DOHH2 (cell line): ENCODE measurements at regions not wholly inside any gene's neighbourhood (a gene's known extent, or its start where the extent isn't known, plus 50 kb on each side); places are given as distances from the start of the nearest gene placed in this dataset.

ENCODE experiments used
- EZH2phosphoT487 ChIP-seq: fragments of 200-600 bp; sonication (generic); IDR thresholded peaks from 2 replicates; pipeline ENCODE4 v1.6.1; 2017; ENCODE audit warnings: borderline replicate concordance, mild to moderate bottlenecking, antibody characterized with exemption, low read length, moderate library complexity, mixed read lengths
- TF ChIP-seq, protein P1 (sequence below): fragments of 200-600 bp; sonication (generic); IDR thresholded peaks from one replicate; pipeline ENCODE4 v1.5.1; 2014; ENCODE audit warnings: antibody characterized with exemption, mild to moderate bottlenecking, low read depth, low read length; ENCODE audit not compliant: poor library complexity, severe bottlenecking

DNA sequence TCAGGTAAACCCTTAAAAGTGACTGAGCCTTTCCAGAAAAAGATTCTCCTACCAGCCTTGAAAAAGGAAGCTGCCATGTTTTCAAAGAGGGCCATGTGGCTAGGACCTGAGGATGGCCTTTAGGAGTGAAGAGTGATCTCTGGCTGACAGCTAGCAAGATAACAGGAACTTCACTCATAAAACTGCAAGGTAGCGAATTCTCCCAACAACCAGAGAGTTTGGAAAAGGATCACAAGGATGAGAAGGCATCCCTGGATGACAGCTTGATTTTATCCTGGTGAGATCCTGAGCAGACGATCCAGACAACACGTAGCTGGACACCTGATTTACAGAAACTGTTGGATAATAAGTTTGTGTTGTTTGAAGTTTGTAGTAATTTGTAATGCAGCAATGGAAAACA lies 115.6 kb upstream of the FBXO33 start:
- TF ChIP-seq, protein P1, sequence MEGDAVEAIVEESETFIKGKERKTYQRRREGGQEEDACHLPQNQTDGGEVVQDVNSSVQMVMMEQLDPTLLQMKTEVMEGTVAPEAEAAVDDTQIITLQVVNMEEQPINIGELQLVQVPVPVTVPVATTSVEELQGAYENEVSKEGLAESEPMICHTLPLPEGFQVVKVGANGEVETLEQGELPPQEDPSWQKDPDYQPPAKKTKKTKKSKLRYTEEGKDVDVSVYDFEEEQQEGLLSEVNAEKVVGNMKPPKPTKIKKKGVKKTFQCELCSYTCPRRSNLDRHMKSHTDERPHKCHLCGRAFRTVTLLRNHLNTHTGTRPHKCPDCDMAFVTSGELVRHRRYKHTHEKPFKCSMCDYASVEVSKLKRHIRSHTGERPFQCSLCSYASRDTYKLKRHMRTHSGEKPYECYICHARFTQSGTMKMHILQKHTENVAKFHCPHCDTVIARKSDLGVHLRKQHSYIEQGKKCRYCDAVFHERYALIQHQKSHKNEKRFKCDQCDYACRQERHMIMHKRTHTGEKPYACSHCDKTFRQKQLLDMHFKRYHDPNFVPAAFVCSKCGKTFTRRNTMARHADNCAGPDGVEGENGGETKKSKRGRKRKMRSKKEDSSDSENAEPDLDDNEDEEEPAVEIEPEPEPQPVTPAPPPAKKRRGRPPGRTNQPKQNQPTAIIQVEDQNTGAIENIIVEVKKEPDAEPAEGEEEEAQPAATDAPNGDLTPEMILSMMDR, result no peak
- TF ChIP-seq EZH2phosphoT487, result no peak
